Right renal cortex interstitium (tissue), 3 donors: ENCODE measurements at regions not wholly inside any gene's neighbourhood (a gene's known extent, or its start where the extent isn't known, plus 50 kb on each side); places are given as distances from the start of the nearest gene placed in this dataset.
"Not testable (repeated sequence)": the region's sequence is repeated elsewhere in the genome, so short reads cannot be mapped to it uniquely, and the experiment has no call there.

ENCODE experiments used
- DNase-seq, 3 donors: peaks; one replicate each; pipeline ENCODE4 v3.0.0-alpha.2; 2013; ENCODE audit warnings: low read depth in 3 of 3, low spot score in 2 of 3

GRCh38 chr15:68482246-68482645 lies 50.3 kb upstream of the ITGA11 start:
- DNase-seq, result no peak

DNA sequence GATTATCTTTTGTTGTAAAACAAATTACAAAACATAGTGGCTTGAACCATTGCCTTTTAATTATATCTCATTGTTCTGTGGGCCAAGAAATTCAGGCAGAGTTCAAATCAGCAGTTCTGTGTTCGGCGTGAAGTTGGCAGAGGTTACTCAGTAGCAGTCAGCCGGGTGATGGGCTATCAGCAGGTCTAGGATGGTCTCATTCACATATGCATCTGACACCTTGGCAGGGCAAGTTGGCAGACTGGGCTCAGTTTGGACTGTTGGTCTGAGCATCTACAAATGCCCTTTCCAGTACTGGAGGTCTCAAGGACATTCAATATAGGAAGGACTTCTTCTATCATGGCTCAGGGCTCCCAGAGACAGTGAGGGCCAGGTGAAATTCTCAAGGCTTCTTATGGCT lies 51.2 kb upstream of the ITGA11 start:
- no peak for DNase-seq

GRCh38 chr15:68484220-68484619 lies 52.3 kb upstream of the ITGA11 start:
- DNase-seq, result no peak

- DNase-seq, result no peak
Observed at GRCh38 chr15:68484696-68485400, 52.9 kb upstream of the ITGA11 start.

- no peak for DNase-seq
Observed at GRCh38 chr15:68485721-68486360, 53.9 kb upstream of the ITGA11 start.

DNA sequence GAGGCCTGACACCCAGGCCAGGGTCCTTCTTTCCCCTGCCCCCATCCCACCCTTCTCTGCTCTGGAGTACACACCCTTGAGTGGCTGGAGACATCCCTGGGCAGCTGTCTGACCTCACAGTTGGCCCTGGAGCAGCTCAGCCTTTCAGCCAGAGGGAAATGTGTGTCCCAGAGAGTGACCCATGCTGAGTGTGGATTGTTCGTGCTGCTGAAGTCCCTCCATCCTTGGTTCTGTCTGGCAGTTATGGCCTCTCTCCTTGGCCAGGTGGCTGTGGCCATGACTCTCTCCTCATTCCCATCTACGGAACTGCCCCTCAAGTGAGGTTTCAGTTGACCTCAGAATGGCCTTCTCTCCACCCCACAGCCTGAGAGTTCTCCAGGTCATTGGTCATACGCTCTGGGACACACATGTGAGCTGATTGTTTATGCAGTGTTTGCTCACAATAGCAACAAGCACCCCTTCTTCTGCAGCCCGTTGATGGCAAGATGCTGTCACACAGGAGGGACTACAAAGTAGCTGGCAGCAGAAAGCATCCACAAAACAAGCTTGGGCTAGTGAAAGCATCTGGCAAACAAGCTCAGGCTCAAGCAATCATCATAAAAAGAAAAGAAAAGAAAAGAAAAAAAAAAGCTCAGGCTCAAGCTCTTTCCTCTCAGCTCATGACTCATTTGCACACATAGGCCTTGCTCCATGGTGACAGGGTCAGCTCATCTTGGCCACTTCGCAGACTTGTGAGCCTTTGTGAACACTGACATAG lies 55.3 kb upstream of the ITGA11 start:
- DNase-seq, result no peak

DNA sequence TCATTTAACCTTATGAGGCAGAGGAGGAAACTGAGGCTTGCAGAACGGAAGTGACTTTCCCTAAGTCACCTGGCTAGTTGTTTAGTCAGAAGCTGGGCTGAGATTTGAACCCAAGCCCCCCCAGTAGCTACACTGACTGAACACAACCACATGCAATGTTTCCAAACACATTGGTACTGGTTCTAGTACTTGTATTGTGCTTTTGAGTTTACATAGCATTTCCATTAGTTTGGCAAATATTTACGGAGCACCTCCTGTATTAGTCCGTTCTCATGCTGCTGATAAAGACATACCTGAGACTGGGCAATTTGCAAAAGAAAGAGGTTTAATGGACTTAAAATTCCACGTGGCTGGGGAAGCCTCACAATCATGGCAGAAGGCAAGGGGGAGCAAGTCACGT lies 56.3 kb upstream of the ITGA11 start:
- no peak for DNase-seq

DNA sequence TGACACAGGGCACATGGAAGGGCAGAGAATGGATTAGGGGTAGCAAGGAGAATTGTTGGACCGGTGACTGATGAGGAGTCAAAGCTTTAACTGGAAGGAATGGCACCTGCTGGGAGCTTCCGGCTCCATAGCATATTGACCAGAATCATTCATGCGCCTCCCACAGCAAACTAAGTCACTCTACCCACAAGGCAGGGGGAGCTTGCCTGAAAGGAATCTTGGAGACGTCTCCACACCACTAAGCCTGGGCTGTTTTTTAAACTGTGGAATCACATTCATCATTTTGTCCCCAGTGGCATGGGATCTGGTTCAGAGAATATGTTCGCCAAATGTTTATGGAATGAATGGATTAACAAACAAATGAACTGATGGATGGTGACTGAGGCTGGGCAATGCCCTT lies 57.0 kb upstream of the ITGA11 start:
- no peak for DNase-seq

DNA sequence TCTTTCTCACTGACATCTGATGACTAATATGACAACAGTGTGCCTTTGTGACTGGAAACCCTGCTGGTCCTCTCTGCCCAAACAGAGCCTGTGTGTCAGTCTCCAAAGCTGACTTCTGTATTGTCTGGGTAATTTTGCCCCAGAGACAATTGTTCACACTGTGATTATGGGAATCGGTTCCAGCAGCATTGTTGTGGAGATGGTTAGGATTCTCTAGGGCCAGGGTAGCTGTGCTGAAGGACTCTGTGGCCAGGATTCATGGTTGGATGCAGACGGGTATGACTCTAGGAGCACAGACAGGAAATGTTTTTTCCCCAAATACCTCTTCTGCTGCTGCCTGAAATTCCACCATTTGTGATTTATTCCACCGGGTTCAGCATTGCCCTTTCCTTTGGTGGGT lies 57.5 kb upstream of the ITGA11 start:
- DNase-seq, result no peak

- DNase-seq, result no peak
Observed at GRCh38 chr15:68491415-68492106, 59.6 kb upstream of the ITGA11 start.

GRCh38 chr15:68492855-68493254 lies 60.9 kb upstream of the ITGA11 start:
- no peak for DNase-seq

DNA sequence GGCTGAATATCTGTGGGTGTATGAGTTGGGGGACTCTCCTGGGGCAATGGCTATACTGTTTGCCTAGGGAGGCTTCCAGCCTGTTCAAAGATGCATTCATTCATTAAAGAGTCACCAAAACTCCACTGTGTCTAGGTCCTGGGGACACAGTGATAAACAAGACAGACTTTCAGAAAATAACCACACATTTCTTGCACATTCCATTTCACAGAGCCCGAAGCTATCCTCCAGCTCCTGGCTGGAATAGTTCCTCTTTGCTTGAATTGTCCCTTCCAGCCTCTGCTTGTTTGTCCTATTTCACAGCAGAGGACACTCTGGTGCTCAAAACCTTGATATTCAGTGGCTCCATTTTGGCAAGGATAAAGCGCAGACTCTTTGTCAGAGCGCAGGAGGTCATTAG lies 61.7 kb upstream of the ITGA11 start:
- no peak for DNase-seq

DNA sequence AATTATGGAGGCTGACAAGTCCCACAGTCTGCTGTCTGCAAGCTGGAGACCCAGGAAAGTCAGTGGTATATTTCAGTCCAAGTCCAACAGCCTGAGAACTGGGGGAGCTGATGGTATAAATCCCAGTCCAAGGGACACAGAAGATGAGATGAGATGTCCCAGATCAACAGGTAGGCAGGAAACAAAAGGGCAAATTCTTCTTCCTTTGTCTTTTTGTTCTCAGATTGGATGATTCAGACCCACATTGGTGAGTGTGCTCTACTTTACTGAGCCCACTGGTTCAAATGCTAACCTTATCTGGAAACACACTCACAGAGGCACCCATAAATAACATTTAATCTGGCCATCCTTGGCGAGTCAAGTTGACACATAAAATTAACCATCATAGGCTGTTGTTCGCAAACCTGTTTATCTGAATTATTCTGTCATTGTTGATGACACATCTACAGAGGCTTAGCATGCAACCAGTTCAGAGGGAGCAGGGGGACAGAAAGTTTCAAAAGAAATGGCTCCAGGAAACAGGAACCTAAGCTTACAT lies 62.7 kb upstream of the ITGA11 start:
- DNase-seq, result no peak

DNA sequence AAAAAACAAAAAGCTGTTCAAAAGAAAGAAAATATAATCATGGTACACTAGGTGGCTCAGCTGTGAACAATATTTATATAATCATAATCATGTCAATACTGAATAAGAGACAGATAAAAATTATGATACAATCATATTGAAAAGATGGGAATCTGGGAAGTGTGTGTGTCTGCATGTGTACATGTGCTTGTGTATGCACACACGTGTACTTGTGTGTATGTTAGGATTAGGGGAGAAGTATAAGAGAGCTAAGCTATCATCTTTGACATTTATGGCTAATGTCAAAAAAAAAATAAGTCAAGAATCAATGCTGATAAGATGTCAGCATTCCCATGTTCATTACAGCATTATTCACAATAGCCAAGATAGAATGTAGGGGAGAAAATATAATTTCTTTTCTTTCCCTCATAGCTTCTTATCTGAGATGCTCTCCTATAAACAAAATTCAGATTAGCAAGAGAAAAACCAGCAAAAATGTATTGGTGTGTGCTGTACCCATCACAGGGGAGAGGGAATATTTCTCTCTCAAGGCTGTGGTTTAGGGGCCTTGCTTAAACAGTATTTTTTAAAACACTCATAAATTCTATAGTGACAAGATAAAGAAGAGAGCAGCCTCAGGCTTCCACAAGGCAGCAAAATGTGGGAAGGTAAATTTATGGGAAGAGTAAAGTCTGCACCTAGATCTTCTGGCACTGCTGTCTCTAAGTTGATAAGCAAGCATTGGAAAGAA lies 63.4 kb upstream of the ITGA11 start:
- DNase-seq, result no peak

GRCh38 chr15:68495981-68496705 lies 64.2 kb upstream of the ITGA11 start:
- no peak for DNase-seq

DNA sequence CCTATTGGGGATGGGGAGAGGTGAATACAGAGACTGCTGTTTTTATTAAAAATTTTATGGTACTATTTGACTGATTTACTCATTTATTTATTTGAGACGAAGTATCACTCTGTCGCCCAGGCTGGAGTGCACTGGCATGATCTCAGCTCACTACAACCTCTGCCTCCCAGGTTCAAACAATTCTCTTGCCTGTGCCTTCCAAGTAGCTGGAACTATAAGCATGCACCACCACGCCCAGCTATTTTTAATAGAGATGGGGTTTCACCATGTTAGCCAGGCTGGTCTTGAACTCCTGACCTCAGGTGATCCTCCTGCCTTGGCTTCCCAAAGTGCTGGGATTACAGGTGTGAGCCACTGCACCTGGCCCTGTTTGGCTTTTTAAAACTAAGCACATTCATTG lies 64.8 kb upstream of the ITGA11 start:
- DNase-seq, result not testable (repeated sequence)

- DNase-seq, result no peak
Observed at GRCh38 chr15:68497206-68497910, 65.4 kb upstream of the ITGA11 start.

- DNase-seq, result no peak
Observed at GRCh38 chr15:68498076-68498475, 66.1 kb upstream of the ITGA11 start.
